ENCODE measurements at regions not wholly inside any gene's neighbourhood (a gene's known extent, or its start where the extent isn't known, plus 50 kb on each side); places are given as distances from the start of the nearest gene placed in this dataset.
A peak's percentile ranks its signal among the peaks of the same experiment; 100 is the strongest.

DNA sequence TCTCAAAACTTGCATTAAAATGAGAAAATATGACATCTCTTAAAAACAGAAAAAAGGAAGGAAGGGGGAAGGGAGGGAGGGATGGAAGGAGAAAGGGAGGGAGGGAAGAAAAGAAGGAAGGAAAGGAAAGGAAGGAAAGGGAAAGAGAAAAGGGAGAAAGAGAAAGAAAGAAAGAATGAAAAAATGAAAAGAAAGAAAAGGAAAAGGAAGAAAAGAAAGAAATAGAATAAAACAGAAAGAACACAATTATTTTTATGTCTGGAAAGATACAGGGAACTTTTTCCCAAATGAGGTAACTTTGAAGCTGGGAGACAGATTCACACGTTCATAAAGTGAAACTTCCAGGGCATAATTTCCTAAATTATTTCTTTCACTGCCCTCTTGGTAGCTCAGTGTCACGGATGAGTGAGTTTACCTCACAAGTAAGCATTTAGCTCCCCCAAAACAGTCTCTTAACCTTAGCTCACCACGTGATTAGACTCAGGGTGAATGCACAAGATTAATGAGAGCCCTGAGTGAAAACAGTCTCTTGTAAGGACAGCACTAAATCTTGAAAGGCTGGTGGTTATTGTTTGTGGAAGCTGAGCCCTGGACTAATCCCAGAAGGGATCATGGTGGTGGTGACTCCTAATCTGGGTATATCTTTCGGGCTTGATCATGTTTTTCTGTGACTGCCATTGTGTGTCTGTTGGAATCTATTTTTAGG is 74.1 kb upstream of the HDAC9 start (continued):
- no peak for TF ChIP-seq ZNF792 (tag by site-specific recombination; IDR thresholded peaks at IDR 0.05)
- TF ChIP-seq MEIS1 (CRISPR knock-in tag; IDR thresholded peaks at IDR 0.05; ENCODE audit: borderline replicate concordance), result no peak
- TF ChIP-seq HOXD13 (CRISPR knock-in tag; IDR thresholded peaks at IDR 0.05; ENCODE audit: borderline replicate concordance), result no peak
- no peak for TF ChIP-seq ZFP37 (tag by site-specific recombination; IDR thresholded peaks at IDR 0.05)
- TF ChIP-seq PRDM2 (tag by site-specific recombination; IDR thresholded peaks at IDR 0.05; ENCODE audit: borderline replicate concordance), result no peak
- TF ChIP-seq, protein P1, sequence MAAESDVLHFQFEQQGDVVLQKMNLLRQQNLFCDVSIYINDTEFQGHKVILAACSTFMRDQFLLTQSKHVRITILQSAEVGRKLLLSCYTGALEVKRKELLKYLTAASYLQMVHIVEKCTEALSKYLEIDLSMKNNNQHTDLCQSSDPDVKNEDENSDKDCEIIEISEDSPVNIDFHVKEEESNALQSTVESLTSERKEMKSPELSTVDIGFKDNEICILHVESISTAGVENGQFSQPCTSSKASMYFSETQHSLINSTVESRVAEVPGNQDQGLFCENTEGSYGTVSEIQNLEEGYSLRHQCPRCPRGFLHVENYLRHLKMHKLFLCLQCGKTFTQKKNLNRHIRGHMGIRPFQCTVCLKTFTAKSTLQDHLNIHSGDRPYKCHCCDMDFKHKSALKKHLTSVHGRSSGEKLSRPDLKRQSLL (tag by site-specific recombination; IDR thresholded peaks at IDR 0.05), result no peak
- no peak for TF ChIP-seq ZNF560 (tag by site-specific recombination; IDR thresholded peaks at IDR 0.05; ENCODE audit: borderline replicate concordance)
- TF ChIP-seq ZNF837 (tag by site-specific recombination; IDR thresholded peaks at IDR 0.05), result no peak
- no peak for TF ChIP-seq ZNF19 (tag by site-specific recombination; IDR thresholded peaks at IDR 0.05; ENCODE audit: low read depth)
- peak; percentile 92 for TF ChIP-seq PRDM1 (tag by site-specific recombination; IDR thresholded peaks at IDR 0.05)
- TF ChIP-seq ZNF692 (tag by site-specific recombination; IDR thresholded peaks at IDR 0.05), result no peak

- Histone ChIP-seq H3K36me3 (ENCODE audit: control insufficient read depth in 2 of 2, insufficient read depth in 1 of 2, low read length in 2 of 2) (no peaks in the 10 kb centered on the region), H3K9me3 (ENCODE audit: control insufficient read depth, insufficient read depth, low read depth, low read length) (no peaks in the 10 kb centered on the region), H3K27ac (ENCODE audit: extremely low read depth, low read depth, low read length) (no peak overlapping the region), H3K4me1 (ENCODE audit: control insufficient read depth, insufficient read depth, low read length) (peaks cover 14% of the 10 kb centered on the region), H3K4me3 (ENCODE audit: low read depth, low read length) (no peak overlapping the region)
- CTCF ChIA-PET, result no interaction called here
- POLR2A ChIA-PET, result no interaction called here
- TF ChIP-seq ZNF785 (tag by site-specific recombination; IDR thresholded peaks at IDR 0.05) (no peak), ZFP3 (tag by site-specific recombination; IDR thresholded peaks at IDR 0.05; ENCODE audit: low read depth) (no peak), ZNF48 (tag by site-specific recombination; IDR thresholded peaks at IDR 0.05) (no peak), BCL6B (tag by site-specific recombination; IDR thresholded peaks at IDR 0.05) (no peak), ZBTB44 (tag by site-specific recombination; IDR thresholded peaks at IDR 0.05) (no peak), ZNF202 (tag by site-specific recombination; IDR thresholded peaks at IDR 0.05; ENCODE audit: borderline replicate concordance) (no peak), ZNF624 (tag by site-specific recombination; IDR thresholded peaks at IDR 0.05) (no peak), SCRT2 (tag by site-specific recombination; IDR thresholded peaks at IDR 0.05) (no peak)
- TF ChIP-seq, protein P2, sequence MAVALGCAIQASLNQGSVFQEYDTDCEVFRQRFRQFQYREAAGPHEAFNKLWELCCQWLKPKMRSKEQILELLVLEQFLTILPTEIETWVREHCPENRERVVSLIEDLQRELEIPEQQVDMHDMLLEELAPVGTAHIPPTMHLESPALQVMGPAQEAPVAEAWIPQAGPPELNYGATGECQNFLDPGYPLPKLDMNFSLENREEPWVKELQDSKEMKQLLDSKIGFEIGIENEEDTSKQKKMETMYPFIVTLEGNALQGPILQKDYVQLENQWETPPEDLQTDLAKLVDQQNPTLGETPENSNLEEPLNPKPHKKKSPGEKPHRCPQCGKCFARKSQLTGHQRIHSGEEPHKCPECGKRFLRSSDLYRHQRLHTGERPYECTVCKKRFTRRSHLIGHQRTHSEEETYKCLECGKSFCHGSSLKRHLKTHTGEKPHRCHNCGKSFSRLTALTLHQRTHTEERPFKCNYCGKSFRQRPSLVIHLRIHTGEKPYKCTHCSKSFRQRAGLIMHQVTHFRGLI (tag by site-specific recombination; IDR thresholded peaks at IDR 0.05), result no peak
- TF ChIP-seq, protein P3, sequence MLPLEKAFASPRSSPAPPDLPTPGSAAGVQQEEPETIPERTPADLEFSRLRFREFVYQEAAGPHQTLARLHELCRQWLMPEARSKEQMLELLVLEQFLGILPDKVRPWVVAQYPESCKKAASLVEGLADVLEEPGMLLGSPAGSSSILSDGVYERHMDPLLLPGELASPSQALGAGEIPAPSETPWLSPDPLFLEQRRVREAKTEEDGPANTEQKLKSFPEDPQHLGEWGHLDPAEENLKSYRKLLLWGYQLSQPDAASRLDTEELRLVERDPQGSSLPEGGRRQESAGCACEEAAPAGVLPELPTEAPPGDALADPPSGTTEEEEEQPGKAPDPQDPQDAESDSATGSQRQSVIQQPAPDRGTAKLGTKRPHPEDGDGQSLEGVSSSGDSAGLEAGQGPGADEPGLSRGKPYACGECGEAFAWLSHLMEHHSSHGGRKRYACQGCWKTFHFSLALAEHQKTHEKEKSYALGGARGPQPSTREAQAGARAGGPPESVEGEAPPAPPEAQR (tag by site-specific recombination; IDR thresholded peaks at IDR 0.05), result no peak
Observed at GRCh38 chr7:18425227-18425626, 70.3 kb upstream of the HDAC9 start.
